Heart right ventricle (tissue), 16 donors: ENCODE measurements at regions not wholly inside any gene's neighbourhood (a gene's known extent, or its start where the extent isn't known, plus 50 kb on each side); places are given as distances from the start of the nearest gene placed in this dataset.
A peak's percentile ranks its signal among the peaks of the same experiment; 100 is the strongest.

Source experiments
- ATAC-seq, 8 donors: fragments of 200-7000 bp; cut with Tn5 transposase; one replicate each; pipeline ENCODE4 v1.9.1; 2020; ENCODE audit warnings: mild to moderate bottlenecking in 8 of 8, moderate library complexity in 8 of 8, moderate number of reproducible peaks in 1 of 8
- DNase-seq, 2 donors: peaks; one replicate each; pipeline ENCODE4 v3.0.0-alpha.2; 2020
- H3K27ac ChIP-seq, 10 donors: fragments of 200-600 bp; sonication (generic) in 2 of 10; one replicate each; pipeline versions ENCODE4 v1.5.0 to v1.8.0; 2020 to 2022; ENCODE audit warnings: mild to moderate bottlenecking in 3 of 10
- H3K27me3 ChIP-seq, 7 donors: fragments of 200-600 bp; one replicate each; pipeline ENCODE4 v1.8.0; 2021 to 2022; ENCODE audit warnings: mild to moderate bottlenecking in 2 of 7
- H3K36me3 ChIP-seq, 9 donors: fragments of 200-600 bp; sonication (generic) in 1 of 9; one replicate each; pipeline versions ENCODE4 v1.5.0 to v1.8.0; 2020 to 2022; ENCODE audit warnings: mild to moderate bottlenecking in 2 of 9
- H3K4me1 ChIP-seq, 9 donors: fragments of 200-600 bp; sonication (generic) in 1 of 9; one replicate each; pipeline versions ENCODE4 v1.5.0 to v1.8.0; 2020 to 2022; ENCODE audit warnings: mild to moderate bottlenecking in 4 of 9
- H3K4me3 ChIP-seq, 10 donors: fragments of 200-600 bp; sonication (generic) in 2 of 10; one replicate each; pipeline versions ENCODE4 v1.5.0 to v1.8.0; 2020 to 2022; ENCODE audit warnings: mild to moderate bottlenecking in 7 of 10, moderate library complexity in 2 of 10
- H3K9me3 ChIP-seq, 11 donors: fragments of 200-600 bp in 10 of 11; sonication (generic) in 2 of 11; one replicate each; pipeline versions ENCODE4 v1.5.0 to v1.8.0; 2013 to 2022; ENCODE audit warnings: mild to moderate bottlenecking in 2 of 11, control low read depth in 1 of 11, moderate library complexity in 1 of 11
- CTCF ChIP-seq, 9 donors: fragments of 200-600 bp; sonication (generic) in 2 of 9; IDR thresholded peaks; one replicate each; pipeline versions ENCODE4 v1.5.0 to v1.8.0; 2021 to 2022; ENCODE audit warnings: antibody characterized with exemption in 9 of 9, mild to moderate bottlenecking in 5 of 9, moderate library complexity in 1 of 9
- WGBS, 2 donors: extraction: QIAGEN DNeasy Blood & Tissue Kit; methylation state at CpG; one replicate each; pipeline ENCODE4 v1.1.7; 2013; ENCODE audit warnings: inconsistent platforms in 1 of 2; 5-methylcytosine and 5-hydroxymethylcytosine counted together
- intact Hi-C, 10 donors: fragments of 100-400 bp; cut with DNase I; formaldehyde crosslinking; loops; one replicate each; pipeline versions ENCODE4 v1.11.1 to v1.14.2; 2022
- donor health status: Arrhythmogenic right ventricular cardiomyopathy.
- donor health status: ischemic (EF 13 %, LVEDD 7.1; RV severe dilation, severe dysfunction).
- donor health status: healthy with polysubstance abuse.
- donor health status: DM: no; HTN: yes; CAD: no.
- donor health status: DM: no; HTN: no; CAD: no.
- donor health status: ischemic (EF 25% LVEDD 6.9; RV normal size, moderate dysfunction).
- donor health status: ischemic (EF 25% LVEDD 5.7; RV mildly dilated, moderate dysfunction).
- donor health status: healthy.
- donor health status: DM: yes; HTN: yes; CAD: no.
- donor health status: Ischemic cardiomyopathy.
- donor health status: ischemic (EF 35%, LVEDD 5.7; RV mildly dilated, moderate dysfunction).
- donor health status: nonischemic (EF 11% LVEDD 7.7; RV severe dilation, severe dysfunction).
- donor health status: DM: yes; HTN: yes; CAD: no.
- donor health status: PGD.
- donor health status: ischemic (EF 29% LVEDD 5.4; RV normal size, mild dysfunction).
- donor health status: nonischemic (EF 23%, LVEDD 6.1; RV moderate dilation, normal function).

GRCh38 chr15:62297933-62298332 lies 132.8 kb upstream of the C2CD4B start:
- H3K4me1 ChIP-seq: peaks cover 0 to 10% (median 0%) of the 10 kb centered on the region in 9 donors
- H3K9me3 ChIP-seq: peaks cover 0 to 12% (median 0%) of the 10 kb centered on the region in 11 donors
- H3K4me3 ChIP-seq: no peak overlapping the region
- ATAC-seq (no peak), DNase-seq (no peak)
- TF ChIP-seq CTCF (IDR thresholded peaks at IDR 0.05): no peak
- 85 to 91% methylated on average over 5 of the region's 5 CpGs for WGBS, 2 donors
- no peaks in the 10 kb centered on the region for H3K36me3 ChIP-seq
- H3K27me3 ChIP-seq: peaks cover 0 to 5% (median 0%) of the 10 kb centered on the region in 7 donors
- no peak overlapping the region for H3K27ac ChIP-seq
- intact Hi-C loops: no loop called here

DNA sequence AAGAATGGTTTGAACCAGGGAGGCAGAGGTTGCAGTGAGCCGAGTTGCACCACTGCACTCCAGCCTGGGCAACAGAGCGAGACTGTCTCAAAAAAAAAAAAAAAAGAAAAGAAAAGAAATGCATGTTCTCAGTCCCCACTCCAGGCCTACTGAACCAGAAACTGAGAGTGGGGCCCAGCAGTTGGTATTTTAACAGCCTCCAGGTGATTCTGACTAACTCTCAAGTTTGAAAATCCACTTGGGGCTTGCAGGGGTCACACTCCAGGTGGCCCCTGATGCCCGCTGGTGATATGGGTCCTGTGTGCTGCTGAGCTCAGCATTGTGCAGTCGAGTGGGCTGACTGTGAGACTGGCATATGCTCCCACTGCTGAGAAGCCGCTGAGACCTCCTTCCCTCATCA lies 133.7 kb upstream of the C2CD4B start:
- H3K4me1 ChIP-seq: peaks cover 0 to 10% (median 0%) of the 10 kb centered on the region in 9 donors
- H3K9me3 ChIP-seq: peaks cover 0 to 5% (median 0%) of the 10 kb centered on the region in 11 donors
- no peak overlapping the region for H3K4me3 ChIP-seq
- intact Hi-C loops: no loop called here
- no peak overlapping the region for H3K27ac ChIP-seq
- no peak for DNase-seq
- no peak for TF ChIP-seq CTCF (IDR thresholded peaks at IDR 0.05)
- H3K27me3 ChIP-seq: peaks cover 0 to 5% (median 0%) of the 10 kb centered on the region in 7 donors
- 90 to 91% methylated on average over 5 of the region's 5 CpGs for WGBS, 2 donors
- H3K36me3 ChIP-seq: no peaks in the 10 kb centered on the region
- no peak for ATAC-seq

DNA sequence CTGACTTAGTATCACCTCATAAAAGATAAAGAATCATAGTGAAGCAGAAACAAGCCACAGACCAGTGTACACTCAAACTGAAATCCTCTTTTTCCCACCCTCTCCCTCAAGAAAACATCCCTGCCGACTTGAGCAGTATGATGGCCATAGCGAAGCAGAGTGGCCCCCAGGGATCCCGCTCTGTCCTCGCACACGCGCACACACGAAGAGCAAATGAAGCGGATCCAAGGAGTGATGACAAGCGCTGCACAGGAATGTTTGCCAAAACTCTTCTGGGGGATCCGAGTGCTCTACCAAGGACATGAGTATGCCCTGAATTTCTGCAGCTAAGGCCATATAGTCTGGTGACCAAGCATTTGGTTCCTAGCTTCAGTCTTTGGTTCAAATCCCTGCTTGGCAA lies 134.5 kb upstream of the C2CD4B start:
- Histone ChIP-seq H3K9me3 (peaks cover 0 to 1% (median 0%) of the 10 kb centered on the region in 11 donors), H3K27me3 (peaks cover 0 to 5% (median 0%) of the 10 kb centered on the region in 7 donors), H3K4me3 (no peak overlapping the region), H3K4me1 (peaks cover 0 to 10% (median 0%) of the 10 kb centered on the region in 9 donors), H3K27ac (no peak overlapping the region), H3K36me3 (no peaks in the 10 kb centered on the region)
- no peak for ATAC-seq
- intact Hi-C loops: no loop called here
- no peak for TF ChIP-seq CTCF (IDR thresholded peaks at IDR 0.05)
- DNase-seq: no peak
- WGBS, 2 donors: 82 to 84% methylated on average over 10 of the region's 10 CpGs

DNA sequence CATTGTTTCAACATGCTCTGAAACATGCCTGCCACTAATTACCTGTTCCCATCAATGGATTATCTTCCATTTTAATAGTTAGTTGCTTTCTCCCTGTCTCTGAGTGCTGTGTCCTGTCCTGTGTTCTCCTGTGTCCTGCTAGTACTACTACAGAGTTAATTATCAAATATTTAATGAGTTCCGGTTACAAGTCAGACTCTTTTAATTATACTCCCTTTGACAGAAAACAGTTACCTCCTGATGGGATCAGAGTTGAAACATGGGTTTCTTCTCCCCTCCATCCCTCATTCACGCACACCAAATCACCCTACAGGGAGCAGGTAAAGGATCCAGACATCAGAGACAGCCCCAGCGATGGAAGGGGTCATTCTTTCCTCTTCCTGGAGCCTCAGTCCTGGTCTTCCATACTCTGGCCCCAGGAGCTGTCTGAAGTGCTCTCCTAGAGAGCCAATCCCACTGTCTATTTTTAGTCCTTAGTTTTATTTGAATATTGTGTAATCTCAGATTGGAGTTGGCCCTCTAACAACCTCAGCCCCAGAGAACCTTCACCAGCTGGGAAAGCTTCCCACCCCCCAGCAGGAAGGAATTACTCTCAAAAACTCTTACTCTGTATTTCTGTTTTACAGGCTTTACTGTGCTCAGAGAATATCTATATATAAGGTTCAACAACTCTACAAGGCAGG lies 137.0 kb upstream of the C2CD4B start:
- TF ChIP-seq CTCF (IDR thresholded peaks at IDR 0.05): no peak
- Histone ChIP-seq H3K27me3 (no peaks in the 10 kb centered on the region), H3K27ac (no peak overlapping the region), H3K9me3 (no peaks in the 10 kb centered on the region), H3K36me3 (no peaks in the 10 kb centered on the region), H3K4me1 (peaks cover 0 to 19% (median 8%) of the 10 kb centered on the region in 9 donors), H3K4me3 (no peak overlapping the region)
- intact Hi-C loops: loop anchor here in 3 of 10 donors (10.0 kb wide), 2 partner anchors 227 to 427 kb away; no protein-coding TSS in a partner anchor
- WGBS, 2 donors: 51 to 59% methylated on average over 3 of the region's 3 CpGs
- ATAC-seq: peak in 7 of 8 donors; percentile 55 to 88 (median 72)
- DNase-seq: no peak
